Dermis microvascular lymphatic vessel endothelial cell (primary cell): ENCODE measurements at regions not wholly inside any gene's neighbourhood (a gene's known extent, or its start where the extent isn't known, plus 50 kb on each side); places are given as distances from the start of the nearest gene placed in this dataset.

Experiments
- DNase-seq, 2 donors: peaks; one replicate each; pipeline versions ENCODE4 v3.0.0 to v3.0.0-alpha.2; 2010; ENCODE audit warnings: low read depth in 2 of 2

- DNase-seq = no peak
Measured at GRCh38 chr1:104671684-104672353, 922.1 kb downstream of the AMY1C start.

DNA sequence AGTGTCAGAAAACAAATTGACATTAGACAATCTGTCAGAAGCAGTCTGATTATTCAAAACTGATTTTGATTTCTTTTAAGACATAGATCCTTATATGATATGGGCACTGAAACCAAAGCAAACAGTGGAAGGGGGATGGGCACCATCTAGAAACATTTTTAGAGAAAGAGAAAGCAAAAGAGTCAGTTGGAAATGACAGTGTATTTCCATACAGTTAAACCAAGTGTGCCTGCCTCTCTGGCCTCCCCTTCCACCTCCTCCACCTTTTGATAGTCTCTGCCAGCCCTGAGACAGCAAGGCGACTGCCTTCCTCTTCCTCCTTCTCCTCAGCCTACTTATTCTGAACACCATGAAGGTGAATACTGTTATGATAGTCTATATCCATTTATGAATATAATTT is 949.7 kb downstream of the AMY1C start:
- DNase-seq = no peak

- no peak for DNase-seq
Measured at GRCh38 chr1:104702731-104703130, 953.0 kb downstream of the AMY1C start.

- DNase-seq = no peak
Measured at GRCh38 chr1:104706631-104707147, 957.0 kb downstream of the AMY1C start.

DNA sequence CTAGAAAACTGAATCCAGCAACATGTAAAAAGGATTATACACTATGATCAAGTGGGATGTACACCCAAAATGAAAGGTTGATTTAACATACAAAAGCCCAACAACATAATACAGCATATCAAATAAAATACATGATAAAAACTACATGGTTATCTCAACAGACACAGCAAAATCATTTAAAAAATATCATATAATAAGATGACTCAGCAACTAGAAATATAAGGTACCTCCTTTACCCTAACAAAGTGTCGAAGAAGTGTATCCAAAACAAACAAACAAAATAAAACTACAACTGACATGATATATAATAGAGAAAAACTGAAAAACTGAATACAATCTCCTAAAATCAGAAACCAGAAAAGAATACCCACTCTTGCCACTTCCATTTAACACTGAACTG is 969.1 kb downstream of the AMY1C start:
- no peak for DNase-seq

GRCh38 chr1:104720741-104721140 is 971.0 kb downstream of the AMY1C start:
- no peak for DNase-seq

GRCh38 chr1:104726917-104727316 is 977.2 kb downstream of the AMY1C start:
- no peak for DNase-seq

- DNase-seq = no peak
Measured at GRCh38 chr1:104733866-104734265, 984.2 kb downstream of the AMY1C start.

DNA sequence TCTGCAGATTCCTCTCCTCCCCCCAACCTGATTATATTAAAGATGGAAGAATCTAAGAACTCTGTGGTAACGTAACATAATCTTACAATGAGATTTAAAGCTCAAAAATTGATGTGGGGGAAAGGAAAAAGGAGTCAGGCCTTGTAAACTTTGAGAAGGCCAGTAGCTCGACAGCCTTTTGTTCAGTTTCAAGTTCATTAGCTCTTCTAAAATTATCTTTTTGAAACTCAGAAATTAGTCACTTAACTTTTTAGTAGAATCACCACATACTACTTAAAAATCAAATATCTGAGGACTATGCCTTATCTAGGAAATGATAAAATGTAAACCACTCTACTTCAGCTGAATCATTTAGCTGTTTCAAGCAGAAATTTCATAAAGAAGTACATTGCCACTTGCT is 996.2 kb downstream of the AMY1C start:
- DNase-seq = no peak

DNA sequence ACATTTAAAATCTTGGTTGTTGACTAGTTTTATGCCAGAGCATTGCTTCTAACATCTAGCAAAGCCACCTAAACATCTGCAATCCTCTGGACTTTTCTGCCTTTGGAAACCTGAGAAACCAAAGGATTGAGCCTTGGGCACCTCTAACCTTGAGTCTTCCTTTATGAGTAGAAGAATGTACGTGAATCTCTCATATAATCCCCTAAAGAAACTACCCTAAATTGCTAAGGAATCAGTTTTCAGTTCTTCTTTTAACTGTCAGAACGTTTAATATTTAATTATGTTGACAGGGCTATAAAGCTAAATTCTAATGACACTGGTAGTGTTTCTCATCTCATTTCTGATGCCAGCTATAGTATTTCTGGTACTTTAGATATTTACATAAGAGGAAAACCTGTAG is 997.3 kb downstream of the AMY1C start:
- no peak for DNase-seq

DNA sequence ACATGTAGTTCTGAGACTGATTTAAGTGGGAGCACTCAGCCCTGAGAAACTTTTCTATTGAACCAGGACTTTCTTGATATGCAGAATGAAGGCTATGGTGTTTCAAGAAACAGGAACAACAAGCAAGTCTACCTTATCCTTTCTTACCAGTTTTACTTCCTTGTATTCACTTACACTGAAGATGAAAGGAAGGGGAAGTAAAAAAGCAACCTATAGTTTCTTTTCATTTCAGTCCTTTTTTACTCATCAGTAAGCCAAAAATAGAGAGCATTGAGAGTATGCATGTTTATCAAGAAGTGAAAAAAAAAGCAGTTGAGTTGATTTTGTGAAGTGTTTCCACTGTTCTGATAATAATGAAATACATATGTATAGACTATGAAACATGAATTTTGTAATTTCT is 1010.3 kb downstream of the AMY1C start:
- DNase-seq = no peak

DNA sequence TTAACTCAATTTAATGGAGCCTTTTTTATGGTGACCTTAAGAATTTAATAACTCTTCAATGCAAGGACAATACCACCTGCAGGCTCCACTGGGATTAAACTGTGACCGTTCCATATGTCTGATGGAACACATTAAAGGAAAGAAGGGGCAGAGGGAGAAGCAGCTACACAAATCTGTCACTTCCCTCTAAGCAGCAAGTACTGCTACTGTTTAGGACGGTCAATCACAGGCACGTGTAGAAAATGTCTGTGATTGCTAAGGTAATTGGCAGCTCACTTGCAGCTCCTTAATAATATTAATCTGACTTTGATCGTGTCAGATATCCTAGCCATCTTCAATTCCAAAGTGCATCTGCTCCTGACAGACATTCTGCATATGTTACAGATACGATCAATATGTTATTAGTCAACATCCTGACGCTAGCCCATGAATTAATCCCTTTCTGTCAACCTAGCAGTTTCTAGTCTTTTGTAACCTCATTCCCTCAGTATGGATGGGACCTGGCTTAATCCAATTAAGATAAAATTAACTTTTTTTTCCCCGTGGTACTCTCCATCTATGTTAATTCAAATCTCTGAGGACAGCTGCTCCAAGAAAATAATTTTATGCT is 1012.4 kb downstream of the AMY1C start:
- no peak for DNase-seq

DNA sequence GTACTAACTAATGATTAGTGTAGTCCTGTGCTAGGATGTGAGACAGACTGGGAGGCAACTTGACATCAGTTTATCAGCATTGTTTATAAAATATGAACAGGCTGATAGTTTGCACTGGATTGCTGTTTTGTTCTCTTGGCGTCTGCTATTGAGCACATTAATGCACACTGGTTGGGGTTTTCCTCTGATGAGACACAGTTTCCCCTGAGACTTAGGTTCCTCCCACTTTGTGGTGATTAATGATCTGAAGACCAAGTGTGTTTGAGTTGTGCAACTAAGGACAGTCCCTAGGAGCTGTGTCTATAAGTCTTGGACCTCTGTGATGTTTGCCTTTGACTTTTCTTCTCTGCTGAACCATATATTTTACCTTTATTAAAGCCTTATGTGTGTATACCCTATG is 1015.4 kb downstream of the AMY1C start:
- DNase-seq = no peak

GRCh38 chr1:104768466-104768865 is 1018.8 kb downstream of the AMY1C start:
- DNase-seq = no peak

DNA sequence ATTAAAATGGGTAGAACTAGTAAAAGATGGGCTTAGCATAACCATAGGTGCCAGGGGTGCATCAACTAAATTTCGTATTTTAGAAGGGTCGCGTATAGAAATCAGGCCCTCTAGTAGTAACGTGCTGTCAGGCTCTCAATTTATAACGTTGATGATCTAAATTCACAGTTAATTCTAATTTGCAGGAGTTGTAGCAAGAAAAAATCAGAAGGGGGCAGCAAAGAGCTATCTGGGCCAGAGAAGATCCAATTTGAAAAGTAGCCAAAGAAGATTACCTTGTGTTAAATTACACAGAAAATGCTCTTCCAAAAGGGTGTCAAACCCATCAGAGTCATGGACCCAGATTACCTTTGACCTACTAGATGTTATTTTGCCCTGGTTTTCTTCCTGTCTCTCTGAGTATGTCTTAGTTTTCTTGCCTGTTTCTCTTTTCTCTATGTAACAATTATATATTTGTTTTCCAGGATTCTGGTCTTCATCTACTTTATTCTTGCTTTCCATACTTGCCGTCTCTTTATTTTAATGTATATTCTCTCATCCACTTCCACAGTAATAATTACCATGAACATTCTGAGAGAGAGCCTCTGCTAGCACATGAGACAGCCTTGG is 1030.9 kb downstream of the AMY1C start:
- peak in 1 of 2 donors; percentile 17 for DNase-seq

GRCh38 chr1:104785575-104786187 is 1036.0 kb downstream of the AMY1C start:
- DNase-seq = no peak

DNA sequence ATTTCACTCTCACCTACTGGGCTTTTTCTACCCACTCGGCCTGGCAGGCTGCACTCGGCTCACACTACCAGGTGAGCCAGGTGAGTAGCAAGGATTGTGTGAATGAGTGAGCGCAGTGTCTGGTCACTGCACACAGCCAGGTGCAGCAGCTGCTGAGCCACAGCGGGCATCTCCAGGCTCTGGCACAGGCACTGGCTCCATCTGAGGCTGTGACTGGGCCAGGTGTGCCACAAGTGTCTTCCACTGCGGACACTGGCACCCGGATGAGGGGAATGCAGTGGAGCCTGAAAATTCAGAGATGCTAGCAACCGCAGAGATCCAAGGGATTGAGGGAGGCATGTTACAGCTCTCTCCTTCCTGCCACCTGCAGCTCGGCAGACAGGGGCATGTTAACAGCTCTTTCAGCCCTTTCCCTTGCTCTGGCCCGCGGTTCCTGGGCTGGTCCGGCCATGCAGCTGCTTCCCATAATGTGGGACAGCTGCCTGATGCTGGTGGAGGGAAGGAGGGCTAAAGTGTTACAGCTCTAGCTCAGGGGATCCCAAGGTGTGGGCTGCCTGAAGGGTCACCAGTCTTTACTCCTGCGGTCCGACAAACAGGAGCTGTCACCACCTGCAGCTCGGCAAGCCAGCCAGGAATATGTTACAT is 1038.3 kb downstream of the AMY1C start:
- DNase-seq = no peak

DNA sequence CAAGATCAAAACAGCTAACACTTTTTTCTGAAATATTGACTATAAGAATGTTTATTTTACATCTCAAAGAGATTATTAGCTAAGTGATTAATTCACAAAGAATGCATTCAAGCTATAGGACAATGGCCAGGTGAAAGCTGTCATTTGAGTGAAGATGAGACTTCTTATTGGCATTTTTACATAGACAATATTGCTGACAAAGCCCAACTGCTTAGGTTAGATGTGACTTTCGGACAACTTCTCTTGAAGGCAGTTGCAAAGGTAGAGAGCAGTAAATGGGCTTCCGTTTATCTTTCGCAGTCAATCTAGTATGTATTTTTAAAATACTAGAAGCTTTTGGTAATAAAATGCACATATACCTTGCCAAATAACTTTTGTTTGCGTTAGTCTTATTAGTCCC is 1041.3 kb downstream of the AMY1C start:
- no peak for DNase-seq

DNA sequence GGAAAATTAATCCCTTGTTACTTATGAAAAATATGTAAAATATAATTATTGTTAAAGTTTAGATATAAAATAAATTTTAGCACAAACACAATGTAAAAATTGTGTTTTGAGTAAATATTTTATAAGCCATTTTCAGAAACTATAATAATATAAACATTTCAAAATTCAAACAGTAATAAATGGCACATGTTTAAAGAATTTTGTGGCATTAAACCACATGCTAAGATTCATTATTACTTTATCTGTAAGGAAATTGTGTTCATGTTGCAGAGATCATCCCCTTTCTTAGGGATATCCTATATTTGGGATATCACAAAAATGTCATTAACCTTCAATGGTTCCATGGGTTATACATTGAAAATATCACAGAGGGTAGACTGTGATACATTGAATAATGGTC is 1044.3 kb downstream of the AMY1C start:
- no peak for DNase-seq

- no peak for DNase-seq
Measured at GRCh38 chr1:104795931-104796330, 1046.2 kb downstream of the AMY1C start.

DNA sequence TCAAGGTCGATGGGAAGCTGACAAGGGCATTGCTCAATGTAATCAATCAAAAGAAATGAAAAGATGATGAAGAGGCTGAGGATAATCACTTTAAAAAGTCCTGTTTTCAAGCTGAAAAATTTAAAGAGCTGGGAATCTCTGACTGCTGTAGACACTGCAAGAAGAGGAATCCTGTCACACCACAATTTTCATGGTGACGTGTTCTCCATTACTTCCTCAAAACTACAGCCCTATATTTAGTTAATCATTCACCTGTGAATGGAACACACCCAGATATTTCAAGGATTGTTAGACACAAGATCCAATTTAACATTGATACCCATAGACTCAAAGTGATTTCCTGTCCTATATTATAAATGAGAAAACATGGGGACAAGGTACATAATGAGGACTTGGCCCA is 1048.3 kb downstream of the AMY1C start:
- DNase-seq = no peak

DNA sequence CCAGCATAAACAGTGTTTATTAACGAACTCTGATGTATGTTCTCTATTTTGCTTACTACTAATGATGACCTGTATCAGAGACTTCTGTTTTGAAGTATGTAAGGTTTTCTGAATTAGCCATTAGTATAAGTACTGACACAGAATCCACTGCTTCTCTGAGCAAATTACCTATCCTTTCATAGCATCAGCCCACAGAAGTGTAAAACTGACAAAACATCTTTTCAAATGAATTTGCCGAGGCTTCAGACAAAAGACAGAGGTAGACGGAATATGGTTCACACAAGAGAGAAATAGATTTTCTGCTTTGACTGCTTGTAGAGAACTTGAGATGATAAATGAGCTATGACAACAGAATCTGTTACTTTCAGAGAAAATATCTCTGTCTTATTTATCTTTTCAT is 1051.6 kb downstream of the AMY1C start:
- no peak for DNase-seq
